Hepatocyte (in vitro differentiated cells): ENCODE measurements at regions not wholly inside any gene's neighbourhood (a gene's known extent, or its start where the extent isn't known, plus 50 kb on each side); places are given as distances from the start of the nearest gene placed in this dataset.

Source experiments
- DNase-seq: peaks from one replicate; pipeline ENCODE4 v3.0.0-alpha.2; 2016; ENCODE audit warnings: low spot score
- H2AFZ ChIP-seq: fragments of 200-600 bp; sonication (generic); 2 replicates; pipeline ENCODE4 v1.6.0; 2016; ENCODE audit warnings: antibody characterized with exemption, mild to moderate bottlenecking
- H3K27ac ChIP-seq: fragments of 200-600 bp; sonication (generic); 2 replicates; pipeline ENCODE4 v1.5.1; 2016; ENCODE audit warnings: mild to moderate bottlenecking
- H3K27me3 ChIP-seq: fragments of 200-600 bp; sonication (generic); 2 replicates; pipeline ENCODE4 v1.6.1; 2016
- H3K36me3 ChIP-seq: fragments of 200-600 bp; sonication (generic); replicated peaks from 2 replicates; pipeline ENCODE4 v1.5.1; 2016; ENCODE audit warnings: low read depth; ENCODE audit not compliant: insufficient read depth
- H3K4me1 ChIP-seq: fragments of 200-600 bp; sonication (generic); 2 replicates; pipeline ENCODE4 v1.5.1; 2016; ENCODE audit warnings: mild to moderate bottlenecking, moderate library complexity; ENCODE audit not compliant: insufficient read depth
- H3K4me2 ChIP-seq: fragments of 200-600 bp; sonication (generic); 2 replicates; pipeline ENCODE4 v1.6.0; 2016
- H3K4me3 ChIP-seq: fragments of 200-600 bp; sonication (generic); 2 replicates; pipeline ENCODE4 v1.5.1; 2016; ENCODE audit warnings: mild to moderate bottlenecking
- H3K79me2 ChIP-seq: fragments of 200-600 bp; sonication (generic); 2 replicates; pipeline ENCODE4 v1.6.0; 2017; ENCODE audit warnings: mild to moderate bottlenecking
- H3K9me2 ChIP-seq: fragments of 200-600 bp; sonication (generic); replicated peaks from 2 replicates; pipeline ENCODE4 v1.6.0; 2017; ENCODE audit warnings: mild to moderate bottlenecking; ENCODE audit not compliant: insufficient read depth
- H3K9me3 ChIP-seq: fragments of 200-600 bp; sonication (generic); 2 replicates; pipeline ENCODE4 v1.5.1; 2016; ENCODE audit warnings: low read depth, mild to moderate bottlenecking
- H4K20me1 ChIP-seq: fragments of 200-600 bp; sonication (generic); 2 replicates; pipeline ENCODE4 v1.6.0; 2016; ENCODE audit warnings: mild to moderate bottlenecking; ENCODE audit not compliant: insufficient read depth, poor library complexity, severe bottlenecking
- CTCF ChIP-seq: fragments of 200-600 bp; sonication (generic); IDR thresholded peaks from 2 replicates; pipeline ENCODE4 v1.5.1; 2016; ENCODE audit warnings: antibody characterized with exemption, mild to moderate bottlenecking; ENCODE audit not compliant: poor library complexity
- EZH2 ChIP-seq: fragments of 200-600 bp; sonication (generic); IDR thresholded peaks from 2 replicates; pipeline ENCODE4 v1.6.1; 2016; ENCODE audit warnings: antibody characterized with exemption, mild to moderate bottlenecking, borderline replicate concordance
- EZH2phosphoT487 ChIP-seq: fragments of 200-600 bp; sonication (generic); IDR thresholded peaks from one replicate; pipeline ENCODE4 v1.6.1; 2018; ENCODE audit warnings: antibody characterized with exemption, mild to moderate bottlenecking, low read depth, moderate library complexity; ENCODE audit not compliant: unreplicated experiment, severe bottlenecking
- WGBS: methylation state at CpG from one replicate; pipeline ENCODE4 v1.1.6; 2016; ENCODE audit warnings: low lambda C conversion rate; ENCODE audit errors: missing lambda C conversion rate; 5-methylcytosine and 5-hydroxymethylcytosine counted together

DNA sequence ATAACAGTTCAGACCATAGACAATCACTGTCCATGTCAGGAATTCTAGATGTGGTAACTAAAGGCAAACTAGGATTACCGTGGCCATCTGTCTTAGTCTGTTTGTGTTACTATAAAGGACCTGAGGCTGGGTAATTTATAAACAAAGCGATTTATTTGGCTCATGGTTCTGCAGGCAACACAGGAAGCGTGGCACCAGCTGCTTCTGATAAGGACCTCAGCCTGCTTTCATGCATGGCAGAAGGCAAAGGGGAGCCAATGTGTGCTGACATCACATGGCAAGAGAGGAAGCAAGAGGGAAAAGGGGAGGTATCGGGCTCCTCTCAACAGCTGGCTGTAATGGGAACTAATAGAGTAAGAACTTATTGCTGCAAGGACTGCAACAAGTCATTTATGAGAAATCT, 376.7 kb downstream of the GPM6A start:
- H3K9me2 ChIP-seq, result no peaks in the 10 kb centered on the region
- H3K4me2 ChIP-seq, result no peak overlapping the region
- H3K36me3 ChIP-seq, result no peaks in the 10 kb centered on the region
- no peaks in the 10 kb centered on the region for H3K79me2 ChIP-seq
- no peaks in the 10 kb centered on the region for H3K9me3 ChIP-seq
- no peak overlapping the region for H2AFZ ChIP-seq
- H3K27ac ChIP-seq, result no peak overlapping the region
- no peaks in the 10 kb centered on the region for H4K20me1 ChIP-seq
- no peak for DNase-seq
- H3K4me1 ChIP-seq, result no peaks in the 10 kb centered on the region
- no peaks in the 10 kb centered on the region for H3K27me3 ChIP-seq
- 43% methylated on average over 4 of the region's 4 CpGs for WGBS
- H3K4me3 ChIP-seq, result no peak overlapping the region
- TF ChIP-seq EZH2phosphoT487 (no peak), CTCF (no peak), EZH2 (no peak)

GRCh38 chr4:175436196-175436595, 375.9 kb downstream of the GPM6A start:
- no peak overlapping the region for H3K27ac ChIP-seq
- H3K4me3 ChIP-seq, result no peak overlapping the region
- WGBS, result 94% methylated on average over 1 of the region's 1 CpG
- no peaks in the 10 kb centered on the region for H3K9me2 ChIP-seq
- H3K4me1 ChIP-seq, result no peaks in the 10 kb centered on the region
- DNase-seq, result no peak
- H2AFZ ChIP-seq, result no peak overlapping the region
- H3K27me3 ChIP-seq, result no peaks in the 10 kb centered on the region
- H3K79me2 ChIP-seq, result no peaks in the 10 kb centered on the region
- H3K9me3 ChIP-seq, result no peaks in the 10 kb centered on the region
- no peaks in the 10 kb centered on the region for H3K36me3 ChIP-seq
- H4K20me1 ChIP-seq, result no peaks in the 10 kb centered on the region
- H3K4me2 ChIP-seq, result no peak overlapping the region
- TF ChIP-seq EZH2 (no peak), CTCF (no peak), EZH2phosphoT487 (no peak)

DNA sequence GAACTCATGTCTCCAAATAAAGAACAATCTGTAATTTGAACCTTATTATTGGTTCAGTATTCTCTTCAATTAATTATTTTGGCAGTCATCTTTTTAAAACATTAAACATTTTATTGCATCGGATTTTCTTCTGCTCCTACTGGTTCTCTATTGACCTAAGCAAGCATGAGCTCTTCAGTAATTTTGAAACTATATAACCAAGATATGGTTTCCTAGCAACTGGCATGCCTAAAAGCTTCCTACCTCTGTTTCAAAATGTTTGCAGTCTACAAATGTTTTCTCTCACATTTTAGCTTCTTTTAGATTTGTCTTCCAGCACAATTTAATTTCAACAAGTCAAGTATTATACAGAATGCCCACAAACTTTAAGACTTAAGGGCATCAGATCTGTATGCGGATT, 371.3 kb downstream of the GPM6A start:
- no peak for TF ChIP-seq CTCF
- no peak for TF ChIP-seq EZH2
- TF ChIP-seq EZH2phosphoT487, result no peak
- H2AFZ ChIP-seq, result no peak overlapping the region
- WGBS, result 66% methylated on average over 2 of the region's 2 CpGs

GRCh38 chr4:175441256-175441655, 370.8 kb downstream of the GPM6A start:
- Histone ChIP-seq H4K20me1 (no peaks in the 10 kb centered on the region), H3K9me2 (no peaks in the 10 kb centered on the region), H3K79me2 (no peaks in the 10 kb centered on the region), H2AFZ (no peak overlapping the region), H3K36me3 (no peaks in the 10 kb centered on the region), H3K27me3 (no peaks in the 10 kb centered on the region), H3K4me2 (no peak overlapping the region), H3K4me1 (no peaks in the 10 kb centered on the region), H3K4me3 (no peak overlapping the region), H3K9me3 (no peaks in the 10 kb centered on the region), H3K27ac (no peak overlapping the region)
- TF ChIP-seq CTCF (no peak), EZH2phosphoT487 (no peak), EZH2 (no peak)
- 73% methylated on average over 7 of the region's 7 CpGs for WGBS
- DNase-seq, result no peak

More for the DNA sequence above, 371.3 kb downstream of the GPM6A start:
- Histone ChIP-seq H3K79me2 (no peaks in the 10 kb centered on the region), H4K20me1 (no peaks in the 10 kb centered on the region), H3K9me2 (no peaks in the 10 kb centered on the region), H3K4me2 (no peak overlapping the region), H3K4me3 (no peak overlapping the region), H3K27me3 (no peaks in the 10 kb centered on the region), H3K27ac (no peak overlapping the region), H3K4me1 (no peaks in the 10 kb centered on the region), H3K36me3 (no peaks in the 10 kb centered on the region), H3K9me3 (no peaks in the 10 kb centered on the region)
- no peak for DNase-seq
